ENCODE measurements at regions not wholly inside any gene's neighbourhood (a gene's known extent, or its start where the extent isn't known, plus 50 kb on each side); places are given as distances from the start of the nearest gene placed in this dataset.

DNA sequence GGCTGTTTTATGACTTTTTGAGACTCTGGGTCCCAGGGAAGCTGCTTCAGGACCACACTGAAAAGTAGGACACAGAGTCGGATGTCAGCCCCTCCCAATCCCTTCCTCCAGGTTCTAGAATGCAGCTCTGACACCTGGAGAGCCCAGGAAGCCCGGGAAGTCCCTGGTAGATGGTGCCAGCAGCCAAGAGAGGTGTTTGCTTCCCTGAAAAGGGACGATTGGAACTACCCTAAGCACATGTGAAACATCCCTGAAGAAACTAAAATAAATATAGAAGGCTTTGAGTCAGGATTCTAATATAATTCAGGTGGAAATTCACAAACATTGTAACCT, 163.2 kb upstream of the CYRIA start:
- WGBS (ENCODE audit: extremely low coverage, insufficient coverage, low lambda C conversion rate), result no CpG with 5 or more reads among the region's 3 CpGs
- H3K4me2 ChIP-seq (ENCODE audit: low read length), result no peak overlapping the region
- no peak overlapping the region for H3K56ac ChIP-seq (ENCODE audit: low read length)
- H3K36me3 ChIP-seq (ENCODE audit: control insufficient read depth, insufficient read depth, low read length), result no peaks in the 10 kb centered on the region
- H3K4me1 ChIP-seq (ENCODE audit: control insufficient read depth, low read depth, low read length), result no peaks in the 10 kb centered on the region
- H3K4me3 ChIP-seq (ENCODE audit: low read length), result no peak overlapping the region
- no peaks in the 10 kb centered on the region for H3K27me3 ChIP-seq (ENCODE audit: insufficient read depth, low read length, poor library complexity)
- H3K79me1 ChIP-seq (ENCODE audit: low read length), result no peaks in the 10 kb centered on the region
- no peak overlapping the region for H2BK5ac ChIP-seq (ENCODE audit: low read length)
- no peak overlapping the region for H2AK5ac ChIP-seq (ENCODE audit: low read length)
- H2BK120ac ChIP-seq (ENCODE audit: low read depth, low read length), result no peak overlapping the region
- H3K4ac ChIP-seq (ENCODE audit: low read depth, low read length), result no peak overlapping the region
- H2BK15ac ChIP-seq (replicated peaks; ENCODE audit: low read depth), result no peak overlapping the region
- no peaks in the 10 kb centered on the region for H3K79me2 ChIP-seq (ENCODE audit: control insufficient read depth, insufficient read depth, low read length)
- no peak overlapping the region for H3K27ac ChIP-seq (ENCODE audit: low read depth, low read length)
- no peak for DNase-seq
- H3K23ac ChIP-seq (ENCODE audit: low read length), result no peak overlapping the region
- no peak overlapping the region for H3K18ac ChIP-seq (ENCODE audit: low read length)
- no peak overlapping the region for H4K5ac ChIP-seq (ENCODE audit: low read length)
- no peak overlapping the region for H4K8ac ChIP-seq (ENCODE audit: low read depth, low read length)
- no peak overlapping the region for H3K9ac ChIP-seq (ENCODE audit: low read length)

- Histone ChIP-seq H2BK15ac (replicated peaks; ENCODE audit: low read depth) (no peak overlapping the region), H3K27ac (ENCODE audit: low read depth, low read length) (no peak overlapping the region), H3K79me2 (ENCODE audit: control insufficient read depth, insufficient read depth, low read length) (no peaks in the 10 kb centered on the region), H3K4me2 (ENCODE audit: low read length) (no peak overlapping the region), H3K9ac (ENCODE audit: low read length) (no peak overlapping the region), H3K4me3 (ENCODE audit: low read length) (no peak overlapping the region), H3K4ac (ENCODE audit: low read depth, low read length) (no peak overlapping the region), H3K27me3 (ENCODE audit: insufficient read depth, low read length, poor library complexity) (no peaks in the 10 kb centered on the region), H2AK5ac (ENCODE audit: low read length) (no peak overlapping the region), H3K36me3 (ENCODE audit: control insufficient read depth, insufficient read depth, low read length) (no peaks in the 10 kb centered on the region), H3K4me1 (ENCODE audit: control insufficient read depth, low read depth, low read length) (no peaks in the 10 kb centered on the region), H3K18ac (ENCODE audit: low read length) (no peak overlapping the region), H3K56ac (ENCODE audit: low read length) (no peak overlapping the region), H3K23ac (ENCODE audit: low read length) (no peak overlapping the region), H4K8ac (ENCODE audit: low read depth, low read length) (no peak overlapping the region), H4K5ac (ENCODE audit: low read length) (no peak overlapping the region), H2BK120ac (ENCODE audit: low read depth, low read length) (no peak overlapping the region), H3K79me1 (ENCODE audit: low read length) (no peaks in the 10 kb centered on the region), H2BK5ac (ENCODE audit: low read length) (no peak overlapping the region)
- WGBS (ENCODE audit: extremely low coverage, insufficient coverage, low lambda C conversion rate), result no CpG with 5 or more reads among the region's 7 CpGs
- no peak for DNase-seq
Measured at GRCh38 chr2:16828044-16828827, 162.6 kb upstream of the CYRIA start.

- Histone ChIP-seq H3K79me1 (ENCODE audit: low read length) (no peaks in the 10 kb centered on the region), H2BK15ac (replicated peaks; ENCODE audit: low read depth) (no peak overlapping the region), H2AK5ac (ENCODE audit: low read length) (no peak overlapping the region), H3K23ac (ENCODE audit: low read length) (no peak overlapping the region), H3K27ac (ENCODE audit: low read depth, low read length) (no peak overlapping the region), H3K4ac (ENCODE audit: low read depth, low read length) (no peak overlapping the region), H4K8ac (ENCODE audit: low read depth, low read length) (no peak overlapping the region), H3K79me2 (ENCODE audit: control insufficient read depth, insufficient read depth, low read length) (no peaks in the 10 kb centered on the region), H3K36me3 (ENCODE audit: control insufficient read depth, insufficient read depth, low read length) (no peaks in the 10 kb centered on the region), H3K4me2 (ENCODE audit: low read length) (no peak overlapping the region), H3K27me3 (ENCODE audit: insufficient read depth, low read length, poor library complexity) (no peaks in the 10 kb centered on the region), H4K5ac (ENCODE audit: low read length) (no peak overlapping the region), H2BK5ac (ENCODE audit: low read length) (no peak overlapping the region), H3K4me3 (ENCODE audit: low read length) (no peak overlapping the region), H2BK120ac (ENCODE audit: low read depth, low read length) (no peak overlapping the region), H3K4me1 (ENCODE audit: control insufficient read depth, low read depth, low read length) (no peaks in the 10 kb centered on the region), H3K56ac (ENCODE audit: low read length) (no peak overlapping the region), H3K18ac (ENCODE audit: low read length) (no peak overlapping the region), H3K9ac (ENCODE audit: low read length) (no peak overlapping the region)
- no peak for DNase-seq
- no CpG with 5 or more reads among the region's 1 CpG for WGBS (ENCODE audit: extremely low coverage, insufficient coverage, low lambda C conversion rate)
Measured at GRCh38 chr2:16824472-16824871, 158.8 kb upstream of the CYRIA start.

DNA sequence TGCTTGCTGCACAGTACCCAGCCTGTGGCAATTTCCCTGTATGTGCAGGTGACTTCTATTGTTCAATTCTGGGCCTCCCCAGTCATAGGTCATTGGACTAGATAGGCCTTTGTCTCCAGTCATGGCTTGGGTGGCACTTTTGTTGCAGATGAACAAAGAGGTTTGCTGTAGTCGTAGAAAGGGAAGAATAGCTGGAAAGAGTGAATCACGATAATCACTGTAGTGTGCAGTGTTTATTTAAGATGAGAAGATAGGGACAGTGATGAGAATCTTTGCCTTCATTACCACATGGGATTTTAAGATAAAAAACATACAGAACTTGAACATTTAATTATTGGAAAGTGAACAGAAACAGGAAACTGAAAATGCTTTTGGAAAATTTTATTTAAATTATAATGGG, 156.1 kb upstream of the CYRIA start:
- no peak for DNase-seq
- Histone ChIP-seq H3K27me3 (ENCODE audit: insufficient read depth, low read length, poor library complexity) (no peaks in the 10 kb centered on the region), H3K23ac (ENCODE audit: low read length) (no peak overlapping the region), H3K27ac (ENCODE audit: low read depth, low read length) (no peak overlapping the region), H3K18ac (ENCODE audit: low read length) (no peak overlapping the region), H2BK5ac (ENCODE audit: low read length) (no peak overlapping the region), H2AK5ac (ENCODE audit: low read length) (no peak overlapping the region), H4K8ac (ENCODE audit: low read depth, low read length) (no peak overlapping the region), H3K56ac (ENCODE audit: low read length) (no peak overlapping the region), H2BK120ac (ENCODE audit: low read depth, low read length) (no peak overlapping the region), H4K5ac (ENCODE audit: low read length) (no peak overlapping the region), H3K36me3 (ENCODE audit: control insufficient read depth, insufficient read depth, low read length) (no peaks in the 10 kb centered on the region), H3K4ac (ENCODE audit: low read depth, low read length) (no peak overlapping the region), H3K9ac (ENCODE audit: low read length) (no peak overlapping the region), H3K4me3 (ENCODE audit: low read length) (no peak overlapping the region), H3K4me2 (ENCODE audit: low read length) (no peak overlapping the region), H3K79me1 (ENCODE audit: low read length) (no peaks in the 10 kb centered on the region), H3K4me1 (ENCODE audit: control insufficient read depth, low read depth, low read length) (no peaks in the 10 kb centered on the region), H3K79me2 (ENCODE audit: control insufficient read depth, insufficient read depth, low read length) (no peaks in the 10 kb centered on the region), H2BK15ac (replicated peaks; ENCODE audit: low read depth) (no peak overlapping the region)
- WGBS (ENCODE audit: extremely low coverage, insufficient coverage, low lambda C conversion rate), result no CpG with 5 or more reads among the region's 2 CpGs

DNA sequence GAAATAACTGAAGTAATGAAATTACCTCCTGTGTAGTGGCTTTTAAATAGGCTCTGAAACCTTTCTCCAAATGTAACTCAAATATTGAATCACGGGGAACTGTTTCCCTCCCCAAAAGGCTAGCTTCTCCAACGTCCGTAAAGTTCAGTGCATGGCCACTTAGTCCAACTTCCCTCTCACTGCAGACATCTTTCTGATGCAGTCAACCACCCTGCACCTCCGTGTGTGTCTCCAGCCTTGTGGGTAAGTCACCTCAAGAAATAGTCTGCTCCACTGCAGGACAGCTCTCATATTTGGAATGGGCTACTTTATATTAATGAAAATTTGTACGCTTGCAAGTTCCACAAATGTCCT, 152.5 kb upstream of the CYRIA start:
- Histone ChIP-seq H2BK15ac (replicated peaks; ENCODE audit: low read depth) (no peak overlapping the region), H3K9ac (ENCODE audit: low read length) (no peak overlapping the region), H2BK120ac (ENCODE audit: low read depth, low read length) (no peak overlapping the region), H3K4me2 (ENCODE audit: low read length) (no peak overlapping the region), H3K4ac (ENCODE audit: low read depth, low read length) (no peak overlapping the region), H3K79me1 (ENCODE audit: low read length) (no peaks in the 10 kb centered on the region), H3K27me3 (ENCODE audit: insufficient read depth, low read length, poor library complexity) (no peaks in the 10 kb centered on the region), H2BK5ac (ENCODE audit: low read length) (no peak overlapping the region), H3K36me3 (ENCODE audit: control insufficient read depth, insufficient read depth, low read length) (no peaks in the 10 kb centered on the region), H3K23ac (ENCODE audit: low read length) (no peak overlapping the region), H3K18ac (ENCODE audit: low read length) (no peak overlapping the region), H3K79me2 (ENCODE audit: control insufficient read depth, insufficient read depth, low read length) (no peaks in the 10 kb centered on the region), H3K27ac (ENCODE audit: low read depth, low read length) (no peak overlapping the region), H3K4me1 (ENCODE audit: control insufficient read depth, low read depth, low read length) (no peaks in the 10 kb centered on the region), H3K4me3 (ENCODE audit: low read length) (no peak overlapping the region), H4K8ac (ENCODE audit: low read depth, low read length) (no peak overlapping the region), H4K5ac (ENCODE audit: low read length) (no peak overlapping the region), H2AK5ac (ENCODE audit: low read length) (no peak overlapping the region), H3K56ac (ENCODE audit: low read length) (no peak overlapping the region)
- WGBS (ENCODE audit: extremely low coverage, insufficient coverage, low lambda C conversion rate), result no CpG with 5 or more reads among the region's 5 CpGs
- DNase-seq, result no peak

All from mesendoderm (in vitro differentiated cells).